Stomach (tissue), 8 donors: ENCODE measurements at regions not wholly inside any gene's neighbourhood (a gene's known extent, or its start where the extent isn't known, plus 50 kb on each side); places are given as distances from the start of the nearest gene placed in this dataset.
A peak's percentile ranks its signal among the peaks of the same experiment; 100 is the strongest.

ENCODE experiments used
- DNase-seq, 2 donors: peaks; one replicate each; pipeline versions ENCODE4 v3.0.0 to v3.0.0-alpha.2; 2013 to 2019
- H3K27ac ChIP-seq, 5 donors: fragments of 200-600 bp in 4 of 5; sonication (generic) in 4 of 5; one replicate each; pipeline ENCODE4 v1.5.1; 2013 to 2019; ENCODE audit warnings: mild to moderate bottlenecking in 1 of 5, moderate library complexity in 1 of 5
- H3K27me3 ChIP-seq, 3 donors: fragments of 200-600 bp; sonication (generic); one replicate each; pipeline ENCODE4 v1.5.1; 2017 to 2019; ENCODE audit warnings: mixed run types in 1 of 3
- H3K36me3 ChIP-seq, 4 donors: fragments of 200-600 bp; sonication (generic); 1 replicate in 3 of 4; 2 replicates in 1 of 4; pipeline ENCODE4 v1.5.1; 2016 to 2019
- H3K4me1 ChIP-seq, 4 donors: fragments of 200-600 bp; sonication (generic); one replicate each; pipeline ENCODE4 v1.5.1; 2016 to 2019
- H3K4me3 ChIP-seq, 4 donors: fragments of 200-600 bp; sonication (generic) in 3 of 4; one replicate each; pipeline ENCODE4 v1.5.1; 2016 to 2019; ENCODE audit warnings: mild to moderate bottlenecking in 1 of 4
- H3K9me3 ChIP-seq, 4 donors: fragments of 200-600 bp; sonication (generic); one replicate each; pipeline ENCODE4 v1.5.1; 2016 to 2019
- CTCF ChIP-seq, 7 experiments: fragments of 450-650 bp in 4 of 7; fragments of 200-600 bp in 3 of 7; sonication (generic) in 3 of 7; IDR thresholded peaks; one replicate each; pipeline ENCODE4 v1.5.1; 2016 to 2019; ENCODE audit warnings: antibody characterized with exemption in 7 of 7, control low read depth in 2 of 7, mild to moderate bottlenecking in 1 of 7
- EP300 ChIP-seq: sonication (generic); formaldehyde crosslinking; IDR thresholded peaks from one replicate; pipeline ENCODE4 v1.6.1; 2017; ENCODE audit warnings: antibody characterized with exemption
- POLR2A ChIP-seq, 4 donors: fragments of 450-650 bp; IDR thresholded peaks; one replicate each; pipeline ENCODE4 v1.6.1; 2016; ENCODE audit warnings: antibody characterized with exemption in 4 of 4, control low read depth in 2 of 4, mild to moderate bottlenecking in 1 of 4, moderate library complexity in 1 of 4
- POLR2AphosphoS5 ChIP-seq, 3 donors: sonication (generic); formaldehyde crosslinking; IDR thresholded peaks; one replicate each; pipeline ENCODE4 v1.6.1; 2016; ENCODE audit warnings: antibody characterized with exemption in 3 of 3
- WGBS, 5 donors: extraction: QIAGEN DNeasy Blood & Tissue Kit in 3 of 5; methylation state at CpG; one replicate each; pipeline versions ENCODE4 v1.1.5 to v1.1.7; 2013 to 2018; 5-methylcytosine and 5-hydroxymethylcytosine counted together
- intact Hi-C: fragments of 100-400 bp; cut with DNase I; formaldehyde crosslinking; loops from one replicate; pipeline ENCODE4 v1.15.1; 2023; ENCODE audit warnings: low total_unique reads
- donor health status: healthy with polysubstance abuse.
- donor health status: Bipolar disorder and iron deficiency.
- donor health status: healthy.

DNA sequence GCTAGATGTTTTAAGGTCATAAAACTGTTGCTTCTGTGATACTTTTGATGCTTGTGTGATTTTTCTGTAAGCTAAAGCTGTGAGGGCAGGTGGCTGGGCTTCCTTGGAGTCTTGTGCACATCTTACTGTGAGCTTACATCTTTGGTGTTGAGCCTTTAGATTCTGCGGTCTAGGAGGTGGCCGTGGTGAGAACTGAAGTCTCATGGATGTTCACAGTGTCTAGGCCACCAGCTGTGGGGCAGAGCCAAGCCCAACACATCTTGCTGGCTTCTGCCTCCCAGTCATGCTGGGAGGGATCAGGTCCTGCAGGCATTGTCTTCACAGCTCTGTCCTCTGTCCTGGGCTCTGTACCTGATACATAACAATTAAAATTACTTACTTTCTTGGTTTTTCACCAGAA is 219.7 kb upstream of the HS6ST1 start:
- WGBS, 5 donors, result 87 to 96% (median 91%) methylated on average over 2 of the region's 2 CpGs
- no peaks in the 10 kb centered on the region for H3K4me1 ChIP-seq

DNA sequence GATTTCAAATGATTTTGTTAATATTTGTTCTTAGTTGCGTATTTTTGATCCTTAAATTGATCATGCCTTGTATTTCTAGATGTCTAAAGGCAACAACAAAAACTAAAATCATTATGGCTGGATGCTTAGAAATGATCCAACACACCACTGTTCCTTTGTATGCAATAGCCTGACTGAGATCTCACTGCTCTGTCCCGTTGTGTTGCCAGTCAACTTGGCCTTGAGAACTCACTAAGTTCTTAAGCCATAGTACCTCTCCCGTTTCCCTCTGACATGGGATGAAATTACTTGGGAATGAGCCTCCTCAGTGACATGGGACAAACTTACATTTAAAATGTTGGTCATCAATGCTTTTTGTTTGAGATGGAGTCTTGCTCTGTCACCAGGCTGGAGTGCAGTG is 222.0 kb upstream of the HS6ST1 start:
- 93 to 99% (median 96%) methylated on average over 3 of the region's 3 CpGs for WGBS, 5 donors
- H3K9me3 ChIP-seq, result no peaks in the 10 kb centered on the region
- intact Hi-C loops, result loop anchor here (10.0 kb wide), 1 partner anchor 206 kb away; no protein-coding TSS in a partner anchor
- TF ChIP-seq POLR2A (IDR thresholded peaks at IDR 0.05) (no peak), CTCF (IDR thresholded peaks at IDR 0.05) (no peak), EP300 (no peak), POLR2AphosphoS5 (IDR thresholded peaks at IDR 0.05) (no peak)
- no peak for DNase-seq
- no peak overlapping the region for H3K27ac ChIP-seq
- H3K27me3 ChIP-seq, result no peaks in the 10 kb centered on the region
- H3K4me1 ChIP-seq, result no peaks in the 10 kb centered on the region
- H3K4me3 ChIP-seq, result no peak overlapping the region
- no peaks in the 10 kb centered on the region for H3K36me3 ChIP-seq

More for the DNA sequence above, 219.7 kb upstream of the HS6ST1 start:
- H3K9me3 ChIP-seq, result no peaks in the 10 kb centered on the region
- peak in 1 of 2 donors; percentile 9 for DNase-seq
- no peak overlapping the region for H3K27ac ChIP-seq
- H3K36me3 ChIP-seq, result no peaks in the 10 kb centered on the region
- no peaks in the 10 kb centered on the region for H3K27me3 ChIP-seq
- intact Hi-C loops, result no loop called here
- TF ChIP-seq CTCF (IDR thresholded peaks at IDR 0.05) (no peak), POLR2A (IDR thresholded peaks at IDR 0.05) (no peak), POLR2AphosphoS5 (IDR thresholded peaks at IDR 0.05) (no peak), EP300 (no peak)
- no peak overlapping the region for H3K4me3 ChIP-seq

DNA sequence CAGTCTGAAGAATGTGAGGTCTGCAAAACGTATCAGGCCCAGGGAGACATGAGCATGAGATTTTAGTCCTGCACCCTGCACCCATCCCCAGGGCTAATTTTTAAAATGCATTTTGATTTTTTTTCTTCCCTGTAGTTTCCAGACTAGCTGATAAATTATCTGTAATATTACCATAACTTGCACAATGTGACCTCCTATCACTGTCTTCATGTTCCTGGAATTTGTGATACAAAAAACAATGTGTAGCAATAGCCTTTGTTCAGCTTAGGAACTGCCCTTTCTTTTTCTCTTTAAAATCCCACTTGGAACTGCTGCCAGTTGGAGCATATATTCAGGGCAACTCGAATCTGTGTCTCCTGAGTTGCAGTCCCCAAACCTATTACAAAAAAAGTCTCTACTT is 222.8 kb upstream of the HS6ST1 start:
- Histone ChIP-seq H3K27me3 (no peaks in the 10 kb centered on the region), H3K27ac (no peak overlapping the region), H3K36me3 (no peaks in the 10 kb centered on the region), H3K9me3 (no peaks in the 10 kb centered on the region), H3K4me1 (no peaks in the 10 kb centered on the region), H3K4me3 (no peak overlapping the region)
- 66 to 85% (median 74%) methylated on average over 2 of the region's 2 CpGs for WGBS, 5 donors
- no peak for DNase-seq
- intact Hi-C loops, result loop anchor here (10.0 kb wide), 1 partner anchor 207 kb away; no protein-coding TSS in a partner anchor
- TF ChIP-seq CTCF (IDR thresholded peaks at IDR 0.05), result no peak
- no peak for TF ChIP-seq POLR2AphosphoS5 (IDR thresholded peaks at IDR 0.05)
- no peak for TF ChIP-seq EP300
- TF ChIP-seq POLR2A (IDR thresholded peaks at IDR 0.05), result no peak

DNA sequence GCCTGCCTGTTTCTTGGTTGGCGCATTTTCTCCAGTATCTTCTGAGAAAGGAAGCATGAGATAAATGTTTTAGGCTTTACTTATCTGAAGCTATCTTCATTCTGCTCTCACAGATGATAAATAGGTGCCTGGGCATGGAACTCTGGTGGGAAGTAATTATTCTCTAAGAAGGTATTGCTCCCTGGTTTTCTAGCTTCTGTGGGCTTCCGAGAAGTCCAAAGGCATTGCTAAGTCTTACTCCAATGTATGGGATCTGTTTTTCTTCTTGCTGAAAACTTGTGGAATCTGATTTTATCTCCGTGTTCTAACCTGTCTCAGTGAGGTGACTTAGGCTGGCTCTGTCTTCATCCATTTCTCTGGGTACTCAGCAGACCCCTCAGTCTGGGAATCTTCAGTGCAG is 224.4 kb upstream of the HS6ST1 start:
- no peak for DNase-seq
- Histone ChIP-seq H3K4me1 (no peaks in the 10 kb centered on the region), H3K27me3 (no peaks in the 10 kb centered on the region), H3K4me3 (no peak overlapping the region), H3K27ac (no peak overlapping the region), H3K9me3 (no peaks in the 10 kb centered on the region), H3K36me3 (no peaks in the 10 kb centered on the region)
- no peak for TF ChIP-seq CTCF (IDR thresholded peaks at IDR 0.05)
- no peak for TF ChIP-seq EP300
- no peak for TF ChIP-seq POLR2AphosphoS5 (IDR thresholded peaks at IDR 0.05)
- TF ChIP-seq POLR2A (IDR thresholded peaks at IDR 0.05), result no peak
- intact Hi-C loops, result loop anchor here (10.0 kb wide), 1 partner anchor 208 kb away; no protein-coding TSS in a partner anchor
- 88 to 95% (median 91%) methylated on average over 3 of the region's 3 CpGs for WGBS, 5 donors
